KMS-11 (cell line): ENCODE measurements at regions not wholly inside any gene's neighbourhood (a gene's known extent, or its start where the extent isn't known, plus 50 kb on each side); places are given as distances from the start of the nearest gene placed in this dataset.

Source experiments
- H2AFZ ChIP-seq: fragments of 200-600 bp; sonication (generic); 2 replicates; pipeline ENCODE4 v1.6.1; 2016; ENCODE audit warnings: antibody characterized with exemption, mixed run types, low read depth
- H3K27ac ChIP-seq: fragments of 200-600 bp; sonication (generic); 2 replicates; pipeline ENCODE4 v1.6.1; 2016; ENCODE audit warnings: mild to moderate bottlenecking, mixed run types
- H3K27me3 ChIP-seq: fragments of 200-600 bp; sonication (generic); 2 replicates; pipeline ENCODE4 v1.6.1; 2017; ENCODE audit warnings: mild to moderate bottlenecking, low read depth, mixed run types, moderate library complexity; ENCODE audit not compliant: insufficient read depth
- H3K36me3 ChIP-seq: fragments of 200-600 bp; sonication (generic); 2 replicates; pipeline ENCODE4 v1.6.1; 2017; ENCODE audit warnings: mild to moderate bottlenecking, mixed run types; ENCODE audit not compliant: insufficient read depth
- H3K4me1 ChIP-seq: fragments of 200-600 bp; sonication (generic); 2 replicates; pipeline ENCODE4 v1.6.1; 2016; ENCODE audit warnings: mild to moderate bottlenecking, low read depth, mixed run types; ENCODE audit not compliant: poor library complexity, severe bottlenecking
- H3K4me2 ChIP-seq: fragments of 200-600 bp; sonication (generic); 2 replicates; pipeline ENCODE4 v1.7.0; 2016; ENCODE audit warnings: mild to moderate bottlenecking, mixed run types
- H3K4me3 ChIP-seq: fragments of 200-600 bp; sonication (generic); IDR thresholded peaks from 2 replicates; pipeline ENCODE4 v1.6.1; 2017; ENCODE audit warnings: low read depth, low read length, mixed read lengths; ENCODE audit not compliant: insufficient read depth
- H3K79me2 ChIP-seq: fragments of 200-600 bp; sonication (generic); 2 replicates; pipeline ENCODE4 v1.6.1; 2016; ENCODE audit warnings: low read depth, mixed run types; ENCODE audit not compliant: insufficient read depth
- H3K9ac ChIP-seq: fragments of 200-600 bp; sonication (generic); 2 replicates; pipeline ENCODE4 v1.6.1; 2016; ENCODE audit warnings: mild to moderate bottlenecking, mixed run types
- H4K20me1 ChIP-seq: fragments of 200-600 bp; sonication (generic); 2 replicates; pipeline ENCODE4 v1.6.1; 2016; ENCODE audit warnings: mild to moderate bottlenecking, mixed run types; ENCODE audit not compliant: insufficient read depth
- CTCF ChIP-seq: fragments of 200-600 bp; sonication (generic); conservative IDR thresholded peaks from 2 replicates; pipeline ENCODE4 v1.6.1; 2017; ENCODE audit warnings: low read depth, mild to moderate bottlenecking, antibody characterized with exemption, low read length, moderate library complexity, mixed read lengths

DNA sequence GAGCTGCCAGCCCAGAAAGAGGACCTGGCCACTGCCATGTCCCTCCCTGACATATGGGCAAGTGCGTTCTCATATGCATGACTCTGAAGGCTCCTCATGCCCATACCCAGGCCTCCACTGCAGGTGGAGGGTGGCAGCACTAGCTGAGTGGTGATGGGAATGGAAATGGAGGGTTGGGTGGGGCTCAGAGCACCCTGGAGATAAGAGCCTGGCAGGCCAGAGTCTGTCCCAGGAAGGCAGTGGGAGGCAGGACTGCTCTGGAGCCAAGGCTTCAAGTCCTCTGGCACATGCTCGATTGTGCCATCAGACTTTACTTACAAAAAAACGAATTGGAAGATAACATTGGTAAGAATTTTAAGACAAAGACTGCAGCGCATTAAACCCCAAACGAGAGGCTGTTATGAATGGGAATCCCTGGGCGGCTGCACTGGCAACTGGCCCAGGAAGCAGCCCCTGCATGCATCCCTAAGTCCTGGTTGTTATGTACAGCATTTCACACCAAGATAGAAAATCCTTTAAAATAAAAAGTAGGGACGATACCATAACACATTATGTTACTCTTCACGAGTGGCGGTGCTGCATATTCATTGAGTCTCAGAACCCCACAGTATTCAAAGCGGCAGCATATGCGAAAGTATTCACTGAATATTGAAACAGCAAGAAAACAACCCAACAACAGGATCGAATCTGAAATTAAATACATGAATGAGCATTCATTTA, 81.7 kb upstream of the FAM98A start:
- Histone ChIP-seq H3K4me3 (no peak overlapping the region), H3K79me2 (no peaks in the 10 kb centered on the region), H3K27me3 (no peaks in the 10 kb centered on the region), H3K4me2 (no peak overlapping the region), H3K36me3 (no peaks in the 10 kb centered on the region), H3K9ac (no peak overlapping the region), H3K27ac (no peak overlapping the region), H3K4me1 (no peaks in the 10 kb centered on the region), H4K20me1 (no peaks in the 10 kb centered on the region), H2AFZ (no peak overlapping the region)
- no peak for TF ChIP-seq CTCF

GRCh38 chr2:33678436-33678835, 79.3 kb upstream of the FAM98A start:
- TF ChIP-seq CTCF: no peak
- Histone ChIP-seq H3K36me3 (no peaks in the 10 kb centered on the region), H3K4me2 (no peak overlapping the region), H3K4me1 (no peaks in the 10 kb centered on the region), H2AFZ (no peak overlapping the region), H4K20me1 (no peaks in the 10 kb centered on the region), H3K27ac (no peak overlapping the region), H3K79me2 (no peaks in the 10 kb centered on the region), H3K4me3 (no peak overlapping the region), H3K27me3 (no peaks in the 10 kb centered on the region), H3K9ac (no peak overlapping the region)

- H3K36me3 ChIP-seq: no peaks in the 10 kb centered on the region
- H2AFZ ChIP-seq: no peak overlapping the region
- no peaks in the 10 kb centered on the region for H3K27me3 ChIP-seq
- no peaks in the 10 kb centered on the region for H3K4me1 ChIP-seq
- H3K27ac ChIP-seq: no peak overlapping the region
- H3K79me2 ChIP-seq: no peaks in the 10 kb centered on the region
- no peak overlapping the region for H3K4me2 ChIP-seq
- TF ChIP-seq CTCF: peak; percentile 52
- no peak overlapping the region for H3K9ac ChIP-seq
- no peaks in the 10 kb centered on the region for H4K20me1 ChIP-seq
- no peak overlapping the region for H3K4me3 ChIP-seq
Measured at GRCh38 chr2:33673937-33674336, 74.8 kb upstream of the FAM98A start.

GRCh38 chr2:33672896-33673295, 73.8 kb upstream of the FAM98A start:
- Histone ChIP-seq H4K20me1 (no peaks in the 10 kb centered on the region), H3K36me3 (no peaks in the 10 kb centered on the region), H3K9ac (no peak overlapping the region), H3K4me3 (no peak overlapping the region), H3K4me2 (no peak overlapping the region), H3K79me2 (no peaks in the 10 kb centered on the region), H3K27me3 (no peaks in the 10 kb centered on the region), H3K27ac (no peak overlapping the region), H3K4me1 (no peaks in the 10 kb centered on the region), H2AFZ (no peak overlapping the region)
- TF ChIP-seq CTCF: no peak
